ENCODE measurements at regions not wholly inside any gene's neighbourhood (a gene's known extent, or its start where the extent isn't known, plus 50 kb on each side); places are given as distances from the start of the nearest gene placed in this dataset.

- Mint-ChIP-seq H3K9me3 (ENCODE audit: unreplicated experiment) (peaks cover 2% of the 10 kb centered on the region), H3K27ac (ENCODE audit: unreplicated experiment) (no peak overlapping the region), H3K36me3 (ENCODE audit: unreplicated experiment) (no peaks in the 10 kb centered on the region), H3K27me3 (ENCODE audit: unreplicated experiment) (peaks cover 3% of the 10 kb centered on the region), H3K4me3 (ENCODE audit: unreplicated experiment) (no peak overlapping the region), H3K4me1 (ENCODE audit: low read depth, unreplicated experiment) (no peaks in the 10 kb centered on the region)
- no peak for DNase-seq
- TF ChIP-seq CTCF (IDR thresholded peaks at IDR 0.05; ENCODE audit: partially characterized antibody, unreplicated experiment), result no peak
Observed at GRCh38 chr6:168734523-168734922, 293.5 kb downstream of the SMOC2 start.

GRCh38 chr6:168732676-168733075 lies 291.7 kb downstream of the SMOC2 start:
- no peak for TF ChIP-seq CTCF (IDR thresholded peaks at IDR 0.05; ENCODE audit: partially characterized antibody, unreplicated experiment)

GRCh38 chr6:168730931-168731716 lies 290.1 kb downstream of the SMOC2 start:
- TF ChIP-seq CTCF (IDR thresholded peaks at IDR 0.05; ENCODE audit: partially characterized antibody, unreplicated experiment), result no peak
- no peak overlapping the region for H3K4me3 Mint-ChIP-seq (ENCODE audit: unreplicated experiment)
- no peaks in the 10 kb centered on the region for H3K4me1 Mint-ChIP-seq (ENCODE audit: low read depth, unreplicated experiment)
- H3K9me3 Mint-ChIP-seq (ENCODE audit: unreplicated experiment), result peaks cover 2% of the 10 kb centered on the region
- H3K27me3 Mint-ChIP-seq (ENCODE audit: unreplicated experiment), result peaks cover 3% of the 10 kb centered on the region
- H3K27ac Mint-ChIP-seq (ENCODE audit: unreplicated experiment), result no peak overlapping the region
- H3K36me3 Mint-ChIP-seq (ENCODE audit: unreplicated experiment), result no peaks in the 10 kb centered on the region
- DNase-seq, result no peak

More at GRCh38 chr6:168732676-168733075, 291.7 kb downstream of the SMOC2 start:
- no peak overlapping the region for H3K27ac Mint-ChIP-seq (ENCODE audit: unreplicated experiment)
- peaks cover 2% of the 10 kb centered on the region for H3K9me3 Mint-ChIP-seq (ENCODE audit: unreplicated experiment)
- peaks cover 3% of the 10 kb centered on the region for H3K27me3 Mint-ChIP-seq (ENCODE audit: unreplicated experiment)
- DNase-seq, result no peak
- H3K36me3 Mint-ChIP-seq (ENCODE audit: unreplicated experiment), result no peaks in the 10 kb centered on the region
- no peak overlapping the region for H3K4me3 Mint-ChIP-seq (ENCODE audit: unreplicated experiment)
- H3K4me1 Mint-ChIP-seq (ENCODE audit: low read depth, unreplicated experiment), result no peaks in the 10 kb centered on the region

- no peak for TF ChIP-seq CTCF (IDR thresholded peaks at IDR 0.05; ENCODE audit: partially characterized antibody, unreplicated experiment)
- Mint-ChIP-seq H3K9me3 (ENCODE audit: unreplicated experiment) (peaks cover 9% of the 10 kb centered on the region), H3K4me3 (ENCODE audit: unreplicated experiment) (no peak overlapping the region), H3K27ac (ENCODE audit: unreplicated experiment) (no peak overlapping the region), H3K36me3 (ENCODE audit: unreplicated experiment) (peaks cover 5% of the 10 kb centered on the region), H3K4me1 (ENCODE audit: low read depth, unreplicated experiment) (no peaks in the 10 kb centered on the region), H3K27me3 (ENCODE audit: unreplicated experiment) (no peaks in the 10 kb centered on the region)
- DNase-seq, result no peak
Observed at GRCh38 chr6:168728056-168728455, 287.1 kb downstream of the SMOC2 start.

GRCh38 chr6:168726312-168726856 lies 285.4 kb downstream of the SMOC2 start:
- no peak overlapping the region for H3K4me3 Mint-ChIP-seq (ENCODE audit: unreplicated experiment)
- H3K4me1 Mint-ChIP-seq (ENCODE audit: low read depth, unreplicated experiment), result no peaks in the 10 kb centered on the region
- H3K9me3 Mint-ChIP-seq (ENCODE audit: unreplicated experiment), result peaks cover 10% of the 10 kb centered on the region
- H3K27me3 Mint-ChIP-seq (ENCODE audit: unreplicated experiment), result no peaks in the 10 kb centered on the region
- H3K36me3 Mint-ChIP-seq (ENCODE audit: unreplicated experiment), result peaks cover 5% of the 10 kb centered on the region
- no peak for DNase-seq
- no peak for TF ChIP-seq CTCF (IDR thresholded peaks at IDR 0.05; ENCODE audit: partially characterized antibody, unreplicated experiment)
- no peak overlapping the region for H3K27ac Mint-ChIP-seq (ENCODE audit: unreplicated experiment)
